Naive thymus-derived CD4-positive, alpha-beta T cell (primary cell): ENCODE measurements at regions not wholly inside any gene's neighbourhood (a gene's known extent, or its start where the extent isn't known, plus 50 kb on each side); places are given as distances from the start of the nearest gene placed in this dataset.

Experiments used
- ATAC-seq: fragments of 150-1000 bp; cut with Tn5 transposase; 2 replicates; pipeline ENCODE4 v1.10.0; 2021; ENCODE audit warnings: mild to moderate bottlenecking, moderate library complexity
- CTCF ChIA-PET: fragments of 350-600 bp; sonication (Branson Sonifier 250); formaldehyde crosslinking; loops from one replicate; lab custom pipeline; 2021; ENCODE audit warnings: antibody characterized with exemption; lab: Charles Lee
- POLR2A ChIA-PET: fragments of 350-600 bp; sonication (Branson Sonifier 250); formaldehyde crosslinking; loops from one replicate; lab custom pipeline; 2021; ENCODE audit warnings: antibody characterized with exemption, inconsistent platforms; lab: Charles Lee
- DNase-seq, 9 donors: peaks; one replicate each; pipeline versions ENCODE4 v3.0.0 to v3.0.0-alpha.2; 2020 to 2022; ENCODE audit warnings: mixed read lengths in 1 of 9
- H3K27ac ChIP-seq: one replicate; pipeline ENCODE4 v1.7.0; 2013; ENCODE audit warnings: mild to moderate bottlenecking, low read depth, low read length, moderate library complexity
- H3K27me3 ChIP-seq, 2 donors: one replicate each; pipeline ENCODE4 v1.7.0; 2013; ENCODE audit warnings: low read length in 2 of 2, mild to moderate bottlenecking in 2 of 2, moderate library complexity in 2 of 2; ENCODE audit not compliant: control insufficient read depth in 2 of 2, insufficient read depth in 2 of 2
- H3K36me3 ChIP-seq, 3 experiments: 1 replicate in 2 of 3; 2 replicates in 1 of 3; pipeline ENCODE4 v1.7.0; 2013; ENCODE audit warnings: low read length in 3 of 3, mild to moderate bottlenecking in 3 of 3, moderate library complexity in 1 of 3; ENCODE audit not compliant: insufficient read depth in 3 of 3, control insufficient read depth in 2 of 3
- H3K4me1 ChIP-seq, 2 donors: one replicate each; pipeline ENCODE4 v1.7.0; 2013; ENCODE audit warnings: low read length in 2 of 2, mild to moderate bottlenecking in 2 of 2, moderate library complexity in 1 of 2; ENCODE audit not compliant: control insufficient read depth in 2 of 2, insufficient read depth in 2 of 2
- H3K4me3 ChIP-seq: 2 replicates; pipeline ENCODE4 v1.7.0; 2013; ENCODE audit warnings: mild to moderate bottlenecking, low read length
- H3K9me3 ChIP-seq, 3 experiments: 1 replicate in 2 of 3; 2 replicates in 1 of 3; pipeline ENCODE4 v1.7.0; 2013; ENCODE audit warnings: low read length in 3 of 3; ENCODE audit not compliant: control insufficient read depth in 2 of 3
- H3K27ac Mint-ChIP-seq, 9 donors: one replicate each; pipeline ENCODE4 v1.8.0; 2020 to 2022; ENCODE audit warnings: mixed read lengths in 9 of 9, mild to moderate bottlenecking in 8 of 9, moderate library complexity in 5 of 9, inconsistent platforms in 2 of 9
- H3K27me3 Mint-ChIP-seq, 5 donors: one replicate each; pipeline ENCODE4 v1.8.0; 2021 to 2022; ENCODE audit warnings: mixed read lengths in 5 of 5, mild to moderate bottlenecking in 1 of 5
- H3K36me3 Mint-ChIP-seq, 5 donors: one replicate each; pipeline ENCODE4 v1.8.0; 2020 to 2022; ENCODE audit warnings: mixed read lengths in 5 of 5, mild to moderate bottlenecking in 3 of 5, inconsistent platforms in 1 of 5
- H3K4me1 Mint-ChIP-seq, 7 donors: one replicate each; pipeline ENCODE4 v1.8.0; 2020 to 2022; ENCODE audit warnings: mixed read lengths in 7 of 7, mild to moderate bottlenecking in 3 of 7, inconsistent platforms in 1 of 7
- H3K4me3 Mint-ChIP-seq, 10 donors: one replicate each; pipeline ENCODE4 v1.8.0; 2020 to 2022; ENCODE audit warnings: mild to moderate bottlenecking in 10 of 10, mixed read lengths in 10 of 10, moderate library complexity in 6 of 10, inconsistent platforms in 2 of 10
- H3K9me3 Mint-ChIP-seq, 11 donors: one replicate each; pipeline ENCODE4 v1.8.0; 2020 to 2022; ENCODE audit warnings: mixed read lengths in 11 of 11, mild to moderate bottlenecking in 4 of 11, inconsistent platforms in 1 of 11, moderate library complexity in 1 of 11
- intact Hi-C, 2 donors: fragments of 100-400 bp; cut with micrococcal nuclease; formaldehyde crosslinking; loops; one replicate each; pipeline ENCODE4 v1.15.1; 2023

GRCh38 chr6:144911322-144911721, 626.2 kb downstream of the UTRN start:
- no peak for DNase-seq
- H3K27ac ChIP-seq = no peak overlapping the region
- Mint-ChIP-seq H3K4me3 (no peak overlapping the region), H3K27ac (no peak overlapping the region), H3K9me3 (peaks cover 0 to 5% (median 0%) of the 10 kb centered on the region in 11 donors), H3K36me3 (peaks cover 0 to 3% (median 0%) of the 10 kb centered on the region in 5 donors), H3K4me1 (peaks cover 0 to 14% (median 6%) of the 10 kb centered on the region in 7 donors), H3K27me3 (peaks cover 11 to 24% (median 19%) of the 10 kb centered on the region in 5 donors)
- H3K36me3 ChIP-seq = no peaks in the 10 kb centered on the region
- intact Hi-C loops = no loop called here
- no peak for ATAC-seq
- POLR2A ChIA-PET = interaction anchor here (0.7 kb wide), 1 partner anchor 25 kb away, joined by 3 read pairs; no protein-coding TSS in a partner anchor
- H3K4me3 ChIP-seq = no peak overlapping the region
- no peaks in the 10 kb centered on the region for H3K4me1 ChIP-seq
- no peaks in the 10 kb centered on the region for H3K27me3 ChIP-seq
- CTCF ChIA-PET = no interaction called here
- no peaks in the 10 kb centered on the region for H3K9me3 ChIP-seq

- Histone ChIP-seq H3K4me3 (no peak overlapping the region), H3K36me3 (no peaks in the 10 kb centered on the region), H3K27ac (no peak overlapping the region), H3K27me3 (no peaks in the 10 kb centered on the region), H3K9me3 (no peaks in the 10 kb centered on the region), H3K4me1 (no peaks in the 10 kb centered on the region)
- Mint-ChIP-seq H3K36me3 (peaks cover 0 to 3% (median 0%) of the 10 kb centered on the region in 5 donors), H3K9me3 (peaks cover 0 to 5% (median 0%) of the 10 kb centered on the region in 11 donors), H3K27ac (peak overlapping the region in 2 of 9 donors; percentile 42 to 47), H3K4me3 (no peak overlapping the region), H3K4me1 (peaks cover 0 to 14% (median 6%) of the 10 kb centered on the region in 7 donors), H3K27me3 (peaks cover 4 to 25% (median 16%) of the 10 kb centered on the region in 5 donors)
- ChIA-PET CTCF (no interaction called here), POLR2A (no interaction called here)
- DNase-seq = no peak
- no peak for ATAC-seq
- intact Hi-C loops = no loop called here
Observed at GRCh38 chr6:144912474-144912873, 627.3 kb downstream of the UTRN start.

DNA sequence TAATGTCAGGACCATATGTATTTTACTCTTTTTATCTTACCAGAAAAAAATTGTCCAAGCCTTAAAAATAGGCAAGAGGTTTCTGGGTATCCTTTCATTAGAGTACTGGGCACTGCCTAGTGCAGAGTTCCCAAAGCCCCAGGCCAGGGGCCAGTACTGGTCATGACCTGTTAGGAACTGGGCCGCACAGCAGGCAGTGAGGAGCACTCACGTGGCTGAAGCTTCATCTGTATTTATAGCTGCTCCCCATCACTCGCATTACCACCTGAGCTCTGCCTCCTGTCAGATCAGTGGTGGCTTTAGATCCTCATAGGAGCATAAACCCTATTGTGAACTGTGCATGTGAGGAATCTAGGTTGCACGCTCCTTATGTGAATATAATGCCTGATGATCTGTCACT, 632.9 kb downstream of the UTRN start:
- Mint-ChIP-seq H3K4me1 (peaks cover 0 to 8% (median 0%) of the 10 kb centered on the region in 7 donors), H3K9me3 (peaks cover 0 to 5% (median 0%) of the 10 kb centered on the region in 11 donors)
- CTCF ChIA-PET = no interaction called here

GRCh38 chr6:144919560-144919959, 634.4 kb downstream of the UTRN start:
- Mint-ChIP-seq H3K36me3 (no peaks in the 10 kb centered on the region), H3K4me3 (no peak overlapping the region), H3K27me3 (peaks cover 0 to 37% (median 15%) of the 10 kb centered on the region in 5 donors), H3K27ac (no peak overlapping the region), H3K4me1 (peaks cover 0 to 8% (median 0%) of the 10 kb centered on the region in 7 donors), H3K9me3 (no peaks in the 10 kb centered on the region)
- H3K36me3 ChIP-seq = no peaks in the 10 kb centered on the region
- H3K27ac ChIP-seq = no peak overlapping the region
- intact Hi-C loops = no loop called here
- no peaks in the 10 kb centered on the region for H3K9me3 ChIP-seq
- no peak for ATAC-seq
- DNase-seq = no peak
- no peaks in the 10 kb centered on the region for H3K27me3 ChIP-seq
- no peaks in the 10 kb centered on the region for H3K4me1 ChIP-seq
- ChIA-PET POLR2A (no interaction called here), CTCF (no interaction called here)
- no peak overlapping the region for H3K4me3 ChIP-seq

More for the DNA sequence above, 632.9 kb downstream of the UTRN start:
- Mint-ChIP-seq H3K4me3 (no peak overlapping the region), H3K27me3 (peaks cover 0 to 37% (median 15%) of the 10 kb centered on the region in 5 donors), H3K36me3 (no peaks in the 10 kb centered on the region), H3K27ac (no peak overlapping the region)
- DNase-seq (no peak), ATAC-seq (no peak)
- POLR2A ChIA-PET = no interaction called here
- no peaks in the 10 kb centered on the region for H3K36me3 ChIP-seq
- H3K4me1 ChIP-seq = no peaks in the 10 kb centered on the region
- no peaks in the 10 kb centered on the region for H3K27me3 ChIP-seq
- H3K4me3 ChIP-seq = no peak overlapping the region
- H3K27ac ChIP-seq = no peak overlapping the region
- H3K9me3 ChIP-seq = no peaks in the 10 kb centered on the region
- intact Hi-C loops = no loop called here

GRCh38 chr6:144920391-144920961, 635.3 kb downstream of the UTRN start:
- Mint-ChIP-seq H3K27me3 (peaks cover 0 to 35% (median 12%) of the 10 kb centered on the region in 5 donors), H3K36me3 (no peaks in the 10 kb centered on the region), H3K4me1 (peaks cover 0 to 8% (median 0%) of the 10 kb centered on the region in 7 donors), H3K27ac (no peak overlapping the region), H3K9me3 (no peaks in the 10 kb centered on the region), H3K4me3 (peak overlapping the region in 2 of 10 donors; percentile 4)
- Histone ChIP-seq H3K9me3 (no peaks in the 10 kb centered on the region), H3K27me3 (no peaks in the 10 kb centered on the region), H3K4me1 (no peaks in the 10 kb centered on the region), H3K27ac (no peak overlapping the region), H3K36me3 (no peaks in the 10 kb centered on the region), H3K4me3 (no peak overlapping the region)
- ATAC-seq (peak; percentile 51), DNase-seq (no peak)
- intact Hi-C loops = no loop called here
- CTCF ChIA-PET = no interaction called here
- POLR2A ChIA-PET = no interaction called here

GRCh38 chr6:144921206-144921975, 636.3 kb downstream of the UTRN start:
- no peak for DNase-seq
- Histone ChIP-seq H3K27me3 (no peaks in the 10 kb centered on the region), H3K4me1 (no peaks in the 10 kb centered on the region), H3K36me3 (no peaks in the 10 kb centered on the region), H3K4me3 (no peak overlapping the region), H3K9me3 (no peaks in the 10 kb centered on the region), H3K27ac (no peak overlapping the region)
- ChIA-PET POLR2A (no interaction called here), CTCF (no interaction called here)
- Mint-ChIP-seq H3K9me3 (no peaks in the 10 kb centered on the region), H3K27ac (no peak overlapping the region), H3K27me3 (peaks cover 0 to 27% (median 4%) of the 10 kb centered on the region in 5 donors), H3K4me3 (no peak overlapping the region), H3K4me1 (peaks cover 0 to 8% (median 0%) of the 10 kb centered on the region in 7 donors), H3K36me3 (no peaks in the 10 kb centered on the region)
- intact Hi-C loops = no loop called here
- no peak for ATAC-seq
